GM19395 (cell line): ENCODE measurements at regions not wholly inside any gene's neighbourhood (a gene's known extent, or its start where the extent isn't known, plus 50 kb on each side); places are given as distances from the start of the nearest gene placed in this dataset.
"Not testable (repeated sequence)": the region's sequence is repeated elsewhere in the genome, so short reads cannot be mapped to it uniquely, and the experiment has no call there.

Experiments used
- ATAC-seq: cut with Tn5 transposase; IDR thresholded peaks from one replicate; pipeline ENCODE4 v1.9.1; 2021; ENCODE audit warnings: mild to moderate bottlenecking, moderate library complexity; ENCODE audit not compliant: unreplicated experiment

DNA sequence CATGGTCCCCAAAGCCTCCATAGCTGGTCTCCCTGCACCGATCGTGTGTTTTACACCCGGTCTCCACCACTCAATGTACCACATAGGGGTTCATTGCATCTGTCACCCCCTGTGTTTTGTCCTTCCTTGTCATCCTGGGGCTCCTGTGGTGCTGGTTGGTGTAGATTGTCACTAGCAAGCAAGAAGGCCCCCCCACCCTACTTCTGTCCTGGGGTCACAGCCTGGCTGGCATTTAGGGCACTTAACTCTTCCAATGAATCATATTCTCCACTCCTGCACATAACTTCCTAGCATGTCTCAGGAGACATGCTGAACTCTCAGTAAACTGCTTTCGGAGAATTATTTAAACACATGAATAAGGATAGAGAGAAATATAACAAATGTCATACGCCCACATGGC lies 161.4 kb downstream of the BCL2L11 start:
- not testable (repeated sequence) for ATAC-seq

DNA sequence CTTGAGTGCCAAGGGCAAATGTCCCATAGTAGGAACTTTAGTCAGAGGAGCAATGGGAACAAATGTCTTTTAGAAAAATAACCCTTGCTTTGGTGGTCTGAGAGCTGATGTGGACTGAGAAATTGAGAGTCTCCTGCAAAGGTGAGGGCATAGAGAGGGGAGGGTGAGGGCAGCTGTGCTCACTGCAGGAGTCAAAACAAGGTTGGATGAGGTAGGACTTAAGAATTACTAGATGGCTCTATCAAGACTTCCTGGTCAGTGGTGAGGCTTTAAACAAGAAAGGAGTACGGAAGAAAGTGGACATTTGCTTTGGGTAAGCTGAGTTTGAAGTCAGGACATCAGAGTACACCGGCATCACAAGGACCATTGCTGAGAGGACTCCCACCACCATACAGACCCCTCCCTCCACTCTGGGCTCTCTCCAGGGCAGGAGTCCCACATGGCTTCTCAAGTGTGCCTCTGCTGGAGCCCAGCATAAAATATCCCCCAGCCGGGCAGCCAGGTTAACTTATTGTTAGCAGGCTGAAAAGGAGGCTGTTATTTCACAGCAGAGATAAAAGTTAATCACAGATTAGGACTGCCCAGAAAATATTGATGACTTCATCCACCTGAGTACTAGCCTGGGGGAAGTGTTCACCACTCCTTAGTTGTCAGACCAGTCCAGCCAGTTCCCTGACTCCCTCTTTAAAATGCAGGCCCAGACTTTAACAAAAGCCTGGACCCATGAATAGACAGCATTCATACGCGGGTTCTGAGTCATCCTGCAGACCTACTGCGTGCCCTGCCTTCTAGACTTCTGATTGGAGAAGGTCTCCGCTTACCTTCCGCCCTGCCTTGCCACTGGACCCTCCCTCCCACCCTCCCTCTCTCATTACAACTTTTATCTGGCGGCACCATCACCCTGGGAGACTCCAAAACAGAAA lies 167.2 kb downstream of the BCL2L11 start:
- not testable (repeated sequence) for ATAC-seq

DNA sequence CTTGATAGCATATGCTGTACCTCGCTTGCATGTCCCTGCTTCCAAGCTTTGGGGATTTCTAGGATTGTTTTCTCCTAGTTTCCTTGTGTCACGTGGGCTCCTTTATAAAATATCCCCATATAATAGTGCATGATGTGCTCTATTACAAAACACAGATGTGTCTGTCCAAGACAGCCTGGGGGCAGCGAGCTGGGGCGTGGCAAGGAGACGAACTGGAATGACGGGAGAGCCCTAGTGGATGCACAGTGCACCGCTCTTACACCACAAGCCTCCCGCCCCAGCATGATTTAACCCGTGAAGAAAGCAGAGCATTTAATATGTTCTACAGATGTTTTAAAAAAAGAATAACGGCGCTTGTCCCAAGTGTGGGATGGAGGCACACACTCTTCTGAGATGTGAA lies 169.7 kb downstream of the BCL2L11 start:
- ATAC-seq: not testable (repeated sequence)

DNA sequence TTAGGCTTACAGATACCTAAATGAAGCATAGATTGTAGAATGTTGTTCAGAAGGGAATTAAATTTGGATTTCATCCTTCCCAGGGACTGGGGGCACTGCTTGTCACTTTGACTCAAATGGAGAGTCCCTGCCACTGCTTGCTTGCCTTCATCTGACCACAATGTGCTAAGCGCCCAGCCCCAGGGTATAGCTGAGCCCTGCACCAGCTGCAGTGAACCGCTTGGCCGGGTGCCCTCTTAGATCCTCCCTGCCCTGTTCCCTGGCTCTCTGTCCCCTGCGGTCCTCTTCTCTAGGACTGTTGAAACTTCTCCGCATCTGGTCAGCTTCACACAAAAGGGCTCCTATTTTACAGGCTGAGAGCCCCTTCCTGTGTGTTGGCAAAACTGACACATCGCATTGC lies 170.9 kb downstream of the BCL2L11 start:
- not testable (repeated sequence) for ATAC-seq

DNA sequence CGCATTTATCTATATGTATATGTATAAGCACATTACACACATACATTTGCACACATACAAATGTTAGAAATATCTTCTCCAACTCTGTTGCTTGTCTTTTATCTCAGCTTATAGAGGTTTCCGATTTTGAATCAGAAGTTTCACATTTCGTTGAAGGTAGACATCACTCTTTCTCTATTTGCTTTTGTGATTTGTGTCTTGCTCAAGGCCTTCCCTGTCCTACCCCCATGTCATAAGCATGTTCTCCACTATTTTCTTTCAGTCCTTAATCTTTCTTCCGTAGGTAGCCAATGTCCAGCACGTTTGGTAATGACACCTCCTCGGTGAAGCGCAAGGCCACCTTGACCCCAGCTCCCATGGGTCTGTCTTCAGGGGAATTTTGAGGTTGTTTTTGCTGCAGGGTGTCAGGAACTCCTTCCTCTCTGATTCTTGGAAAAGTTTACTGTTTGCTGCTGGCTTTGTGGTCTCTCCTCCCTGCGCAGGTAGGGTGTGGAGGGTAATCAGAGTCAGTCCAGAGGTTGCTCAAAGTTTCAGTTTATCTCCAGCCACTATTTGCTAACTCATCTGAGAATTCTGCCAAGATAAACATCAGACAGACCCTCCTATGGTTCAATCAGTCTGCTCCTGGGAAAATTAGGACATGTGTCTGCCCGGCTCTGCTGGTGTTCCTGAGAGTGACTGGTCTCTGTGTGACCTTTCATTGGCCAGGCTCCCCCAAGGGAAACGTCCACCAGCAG lies 171.7 kb downstream of the BCL2L11 start:
- not testable (repeated sequence) for ATAC-seq

DNA sequence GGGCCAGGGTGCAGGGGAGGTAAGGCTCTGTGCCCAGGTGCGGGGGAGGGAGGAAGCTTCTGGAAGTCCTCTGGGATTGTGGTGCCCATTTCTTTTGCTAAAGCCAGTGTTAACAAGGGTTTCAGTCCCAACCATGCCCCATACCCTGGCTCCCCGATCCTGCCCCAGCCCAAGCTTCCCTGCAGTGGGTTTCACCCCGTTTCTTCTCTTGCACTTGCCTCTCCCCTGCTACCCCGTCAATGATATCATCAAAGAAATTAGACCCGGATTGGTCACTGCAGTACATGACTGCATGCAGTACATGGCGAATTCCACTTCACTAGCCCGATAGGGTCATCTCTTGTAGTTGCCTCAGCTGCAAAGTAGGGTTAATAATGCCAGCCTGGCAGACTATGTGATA lies 174.0 kb downstream of the BCL2L11 start:
- not testable (repeated sequence) for ATAC-seq

DNA sequence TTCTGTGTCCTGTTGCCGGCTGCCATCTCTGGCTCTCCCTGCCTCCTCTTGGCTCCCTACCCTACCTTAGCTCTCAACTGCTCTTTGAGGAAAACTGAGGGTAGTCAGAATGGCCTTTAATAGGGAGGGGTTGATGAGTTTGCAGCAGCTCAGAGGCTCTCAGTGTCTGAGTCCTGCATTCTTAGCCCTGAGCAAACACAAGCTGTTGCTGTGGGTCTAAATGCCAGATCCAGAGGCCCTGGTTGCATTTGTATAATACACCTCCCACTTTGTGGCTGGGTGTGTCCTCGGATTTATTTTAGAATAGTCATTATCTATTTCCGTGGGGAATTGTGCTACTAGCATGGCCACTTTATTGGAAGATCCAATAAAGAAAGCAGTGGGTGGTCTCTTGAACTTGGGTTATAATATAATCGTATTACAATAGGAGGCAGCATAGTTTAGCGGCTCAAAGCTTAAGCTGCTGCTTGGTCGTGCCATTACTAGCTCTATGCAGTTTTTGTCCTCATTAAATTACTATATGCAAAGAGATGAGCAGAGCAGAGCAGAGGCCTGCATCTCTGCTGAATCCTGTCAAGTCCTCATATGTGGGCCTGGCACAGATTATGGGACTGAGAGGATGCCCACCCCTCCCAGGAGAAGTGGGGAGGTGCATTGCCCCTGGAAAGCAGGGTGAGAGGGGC lies 175.5 kb downstream of the BCL2L11 start:
- not testable (repeated sequence) for ATAC-seq

DNA sequence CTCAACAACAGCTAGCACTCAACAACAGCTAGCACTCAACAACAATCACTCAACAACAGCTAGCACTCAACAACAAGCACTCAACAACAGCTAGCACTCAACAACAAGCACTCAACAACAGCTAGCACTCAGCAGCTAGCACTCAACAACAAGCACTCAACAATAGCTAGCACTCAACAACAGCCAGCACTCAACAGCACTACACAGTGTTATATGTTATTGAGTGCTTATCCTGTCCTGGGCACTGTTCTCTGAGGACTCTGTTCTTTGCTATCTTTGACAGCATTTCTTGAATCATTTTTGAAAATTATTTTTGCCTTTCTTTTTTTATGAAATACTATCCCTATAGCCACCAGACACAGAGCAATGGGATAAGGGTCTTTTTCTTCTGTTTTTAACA lies 176.4 kb downstream of the BCL2L11 start:
- ATAC-seq: not testable (repeated sequence)

DNA sequence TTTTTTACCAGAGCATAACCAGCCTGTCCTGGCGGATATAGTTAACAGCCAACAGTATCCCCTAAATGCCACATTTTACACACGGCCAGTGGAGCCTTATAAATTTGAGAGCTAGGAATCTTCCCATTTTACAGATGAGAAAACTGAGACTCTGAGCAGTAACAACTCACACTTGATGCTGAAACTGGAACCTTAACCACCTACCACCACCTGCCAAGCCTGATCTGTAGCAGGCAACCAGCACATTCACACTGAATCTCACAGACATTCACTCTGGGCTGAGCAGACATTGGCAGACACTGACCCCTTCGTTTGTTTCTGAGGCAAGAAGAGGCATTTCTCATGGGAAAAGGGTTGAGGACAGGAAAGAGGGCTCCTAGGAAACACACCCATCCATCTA lies 178.2 kb downstream of the BCL2L11 start:
- ATAC-seq: not testable (repeated sequence)

DNA sequence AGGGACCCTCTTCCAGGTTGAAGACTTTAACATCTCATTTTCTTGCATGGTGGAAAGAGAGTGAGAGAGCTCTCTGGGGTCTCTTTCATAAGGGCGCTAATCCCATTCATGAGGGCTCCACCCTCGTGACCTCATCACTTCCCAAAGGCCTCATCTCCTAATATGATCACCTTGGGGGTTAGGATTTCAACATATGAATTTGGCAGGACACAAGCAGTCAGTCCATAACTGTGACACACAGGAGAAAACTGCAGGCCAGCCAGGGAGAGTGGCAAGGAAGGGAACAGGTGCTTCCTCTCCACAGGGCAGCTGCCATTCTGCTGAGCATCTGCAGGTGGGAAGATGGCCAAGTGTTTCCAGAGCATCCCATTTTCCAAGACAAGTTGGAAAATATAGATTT lies 178.9 kb downstream of the BCL2L11 start:
- ATAC-seq: not testable (repeated sequence)

DNA sequence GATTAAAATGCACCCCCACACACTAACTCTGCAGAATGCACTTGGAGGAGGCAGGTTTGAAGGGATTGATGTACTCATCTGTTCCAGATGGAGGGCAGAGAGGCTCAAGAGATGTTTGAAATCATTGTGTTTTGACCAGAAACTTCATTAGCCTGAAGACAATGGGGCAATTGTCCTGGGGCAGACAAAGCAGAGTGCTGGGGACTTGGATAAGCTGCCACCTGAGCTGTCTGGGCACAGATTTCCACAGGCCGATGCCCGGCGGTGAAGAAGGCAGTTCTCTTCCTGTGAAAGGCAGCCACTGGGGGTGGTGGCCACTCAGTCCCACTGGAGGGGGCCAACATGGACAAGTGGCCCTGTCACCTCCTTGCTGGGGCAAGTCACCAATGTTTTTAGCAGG lies 181.0 kb downstream of the BCL2L11 start:
- not testable (repeated sequence) for ATAC-seq

DNA sequence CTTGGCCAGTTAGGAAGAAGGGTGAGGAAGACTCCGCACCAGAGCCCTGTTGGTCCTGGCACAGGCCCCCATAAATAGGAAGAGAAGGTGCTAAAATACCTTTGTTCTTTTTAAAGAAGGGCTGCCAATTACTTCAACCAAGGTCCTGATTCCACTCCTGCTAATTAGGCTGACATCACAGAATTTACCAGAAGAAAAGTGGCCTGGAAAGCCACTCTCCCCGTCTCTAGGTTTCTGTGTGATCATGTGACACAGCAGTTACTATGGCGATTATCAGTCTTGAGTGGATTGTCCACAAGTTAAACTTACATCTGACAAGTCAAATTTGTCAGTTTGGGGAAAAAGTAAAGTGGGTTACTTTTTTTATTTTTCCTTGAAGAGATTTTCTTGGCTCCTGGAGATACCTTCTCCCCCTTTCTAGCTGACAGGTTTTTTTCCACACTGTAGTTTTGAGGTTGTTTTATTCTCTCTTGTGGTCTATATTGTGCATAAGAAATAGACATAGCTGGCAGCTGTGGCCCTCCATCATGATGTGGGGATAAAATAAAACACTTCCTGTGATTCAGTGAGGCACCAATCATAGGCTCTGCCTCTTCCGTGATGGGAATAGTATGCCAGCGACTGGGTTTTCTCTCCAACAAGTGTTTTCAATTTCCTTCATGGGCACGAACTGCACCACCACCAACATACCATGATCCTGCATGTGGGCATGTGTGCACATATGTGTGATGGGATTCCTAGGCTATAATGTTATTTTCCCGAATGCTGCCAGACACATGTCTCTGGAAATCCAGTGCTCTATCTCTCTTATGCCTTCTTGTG lies 181.9 kb downstream of the BCL2L11 start:
- ATAC-seq: not testable (repeated sequence)

DNA sequence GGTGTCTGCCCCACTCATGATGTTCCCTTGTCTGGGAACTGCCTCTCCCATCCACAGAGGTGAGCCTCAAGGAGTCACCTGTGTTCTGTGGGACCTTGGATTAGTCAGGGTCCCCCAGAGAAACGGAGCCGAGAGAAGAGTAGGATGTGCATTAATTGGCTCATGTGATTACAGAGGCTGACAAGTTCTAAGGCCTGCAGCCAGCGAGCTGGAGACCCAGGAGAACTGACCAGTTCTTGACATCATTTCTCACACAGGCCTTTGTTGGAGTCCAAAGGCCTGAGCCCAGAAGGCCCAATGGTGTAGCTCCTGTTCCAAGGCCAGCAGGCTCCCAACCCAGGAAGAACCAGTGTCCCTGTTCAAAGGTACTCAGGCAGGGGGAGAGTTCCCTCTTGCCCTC lies 186.6 kb downstream of the BCL2L11 start:
- ATAC-seq: not testable (repeated sequence)

DNA sequence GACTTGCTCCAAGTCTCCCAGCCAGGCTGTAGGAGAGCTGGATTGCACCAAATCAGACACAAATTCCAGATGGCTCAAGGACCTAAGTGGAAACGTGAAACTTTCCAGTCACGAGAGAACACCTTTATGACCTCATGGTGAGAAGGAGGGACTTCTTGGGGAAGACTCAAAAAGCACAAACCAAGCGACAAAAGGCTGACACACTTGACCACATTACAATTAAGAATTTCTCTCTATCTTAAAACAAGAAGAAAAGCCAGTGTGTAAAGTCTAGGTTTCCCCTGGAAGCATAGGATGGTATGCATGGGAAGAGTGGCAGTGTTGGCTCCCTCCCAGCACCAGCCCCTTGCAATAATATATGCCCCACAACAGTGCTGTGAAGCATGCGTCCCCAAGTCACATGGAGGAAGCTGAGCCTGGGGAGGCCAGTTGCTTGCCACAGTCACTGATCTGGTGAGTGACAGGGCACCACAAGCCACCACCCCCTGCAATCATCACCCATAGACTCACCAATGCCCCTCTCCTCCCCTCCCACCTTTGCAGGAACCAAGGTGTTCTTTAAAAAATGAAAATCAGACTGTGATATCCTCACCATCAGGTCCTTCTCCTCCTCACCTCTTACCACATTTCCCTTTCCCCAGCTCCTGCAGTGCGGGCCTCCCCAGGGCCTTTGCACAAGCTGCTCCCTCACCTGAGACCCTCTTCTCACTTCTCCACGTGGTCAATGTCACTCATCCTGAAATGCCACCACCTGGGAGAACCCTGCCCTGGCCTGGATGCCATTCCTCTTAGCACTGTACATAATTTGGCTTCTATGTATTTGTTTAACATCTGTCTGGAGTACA lies 188.7 kb downstream of the BCL2L11 start:
- not testable (repeated sequence) for ATAC-seq

DNA sequence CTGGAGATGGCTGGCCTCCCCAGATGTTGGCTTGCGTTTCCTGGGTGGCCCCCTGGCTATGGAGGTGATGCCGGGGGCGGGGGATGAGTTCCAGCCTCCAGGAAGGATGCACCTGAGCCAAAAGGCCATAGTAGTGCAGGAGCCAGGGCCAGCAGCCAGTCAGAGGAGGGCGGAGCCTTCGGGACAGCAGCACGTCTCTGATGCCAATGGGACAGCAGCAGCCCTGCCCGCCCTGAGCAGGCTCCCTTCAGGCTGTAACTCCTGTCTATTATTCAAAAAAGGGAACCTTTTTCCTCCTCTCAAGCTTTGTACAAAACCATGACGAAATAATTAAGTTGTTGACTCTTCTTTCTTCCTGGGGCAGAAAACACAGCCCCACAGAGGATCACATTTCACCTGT lies 189.7 kb downstream of the BCL2L11 start:
- not testable (repeated sequence) for ATAC-seq

DNA sequence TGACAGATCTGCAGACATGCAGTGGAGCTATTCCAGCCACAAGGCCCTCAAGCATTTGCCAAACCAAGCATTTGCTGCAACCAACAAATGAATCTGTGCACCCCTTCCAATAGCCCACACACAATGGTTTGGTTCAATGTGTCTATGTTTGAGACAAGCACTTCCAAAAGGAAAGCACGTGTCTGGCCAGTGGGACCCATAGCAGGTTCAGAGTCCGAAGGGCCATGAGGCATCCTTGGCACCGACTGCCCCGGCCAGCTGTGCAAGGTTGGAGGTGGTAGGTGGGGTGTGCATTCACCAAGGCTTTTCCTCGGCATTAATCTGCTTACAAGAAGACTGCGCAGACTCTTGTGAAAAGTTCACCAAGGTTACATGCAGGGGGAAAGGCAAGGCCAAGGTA lies 190.9 kb downstream of the BCL2L11 start:
- not testable (repeated sequence) for ATAC-seq

DNA sequence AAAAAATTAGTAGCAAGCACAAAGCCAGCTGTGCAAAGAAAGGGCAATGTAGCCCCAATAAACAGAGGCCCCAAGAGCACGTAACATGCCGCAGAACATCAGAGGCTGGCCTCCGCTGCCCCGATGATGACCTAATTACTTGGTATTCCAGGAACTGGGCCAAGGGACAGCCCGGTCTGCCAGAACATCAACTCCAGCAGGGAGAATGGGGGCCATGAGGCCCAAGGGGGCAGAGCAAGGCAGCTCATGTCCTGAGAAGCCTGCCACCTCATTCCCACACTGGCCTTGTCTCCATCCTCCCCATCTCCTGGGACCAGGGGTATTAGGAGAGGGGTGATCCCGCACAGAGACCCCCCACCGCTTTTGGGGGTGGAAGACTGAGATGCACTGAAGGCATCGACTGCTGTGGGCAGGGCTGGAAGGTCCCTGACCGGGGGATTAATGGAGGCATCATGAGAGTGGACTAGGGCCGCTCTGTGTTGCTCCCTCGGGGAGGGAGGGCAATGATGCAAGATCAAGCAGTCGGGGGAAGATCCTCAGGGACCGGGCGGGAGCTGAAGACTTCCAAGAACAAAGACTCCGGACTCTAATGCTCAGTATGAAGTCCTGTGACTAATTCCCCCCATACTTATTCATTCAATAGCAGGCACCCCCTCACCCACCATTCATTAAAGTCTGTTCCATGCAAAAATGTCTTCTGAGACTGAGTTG lies 192.3 kb downstream of the BCL2L11 start:
- not testable (repeated sequence) for ATAC-seq

DNA sequence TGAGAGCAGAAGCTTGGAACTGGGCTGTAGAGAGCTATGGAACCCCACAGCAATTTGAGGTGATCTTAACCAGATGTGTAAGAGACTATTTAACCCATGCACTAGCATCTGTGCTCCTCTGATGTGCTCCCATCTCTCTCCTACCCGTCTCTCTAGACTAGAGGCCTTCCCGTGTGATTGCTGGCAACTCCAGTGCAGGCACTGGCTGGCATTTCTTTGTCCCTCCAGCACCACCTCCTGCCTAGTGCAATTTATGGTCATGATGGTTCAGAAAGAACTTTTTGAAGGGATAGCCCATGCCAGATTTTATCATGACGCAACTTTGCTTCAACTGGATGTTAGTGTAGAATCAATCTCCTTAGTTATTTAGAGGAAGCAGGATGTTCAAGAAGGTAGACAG lies 193.0 kb downstream of the BCL2L11 start:
- not testable (repeated sequence) for ATAC-seq
